Prostate gland (tissue), 2 donors: ENCODE measurements at regions not wholly inside any gene's neighbourhood (a gene's known extent, or its start where the extent isn't known, plus 50 kb on each side); places are given as distances from the start of the nearest gene placed in this dataset.

Source experiments
- CTCF ChIP-seq, 4 experiments: fragments of 200-600 bp in 2 of 4; fragments of 450-650 bp in 2 of 4; sonication (generic) in 2 of 4; IDR thresholded peaks; 1 replicate in 3 of 4; 2 replicates in 1 of 4; pipeline ENCODE4 v1.5.1; 2016 to 2019; ENCODE audit warnings: antibody characterized with exemption in 4 of 4, mild to moderate bottlenecking in 2 of 4, moderate library complexity in 2 of 4
- POLR2AphosphoS5 ChIP-seq: sonication (generic); formaldehyde crosslinking; IDR thresholded peaks from one replicate; pipeline ENCODE4 v1.6.1; 2017; ENCODE audit warnings: antibody characterized with exemption

GRCh38 chrX:39814391-39814790 is 283.4 kb downstream of the BCOR start:
- TF ChIP-seq CTCF (IDR thresholded peaks at IDR 0.05) (peak in 3 of 4 experiments; percentile 23 to 43 (median 38)), POLR2AphosphoS5 (no peak)
